Suprapubic skin (tissue), 4 donors: ENCODE measurements at regions not wholly inside any gene's neighbourhood (a gene's known extent, or its start where the extent isn't known, plus 50 kb on each side); places are given as distances from the start of the nearest gene placed in this dataset.
"Not testable (repeated sequence)": the region's sequence is repeated elsewhere in the genome, so short reads cannot be mapped to it uniquely, and the experiment has no call there.

Experiments
- CTCF ChIP-seq, 2 donors: fragments of 200-600 bp in 1 of 2; fragments of 450-650 bp in 1 of 2; sonication (generic) in 1 of 2; IDR thresholded peaks; one replicate each; pipeline ENCODE4 v1.5.1; 2016 to 2019; ENCODE audit warnings: antibody characterized with exemption in 2 of 2, mild to moderate bottlenecking in 1 of 2, moderate library complexity in 1 of 2
- POLR2A ChIP-seq, 2 donors: fragments of 450-650 bp; IDR thresholded peaks; one replicate each; pipeline ENCODE4 v1.6.1; 2017; ENCODE audit warnings: antibody characterized with exemption in 2 of 2, mild to moderate bottlenecking in 2 of 2, moderate library complexity in 2 of 2
- POLR2AphosphoS5 ChIP-seq, 3 donors: sonication (generic); formaldehyde crosslinking; IDR thresholded peaks; one replicate each; pipeline ENCODE4 v1.6.1; 2017; ENCODE audit warnings: antibody characterized with exemption in 3 of 3

- not testable (repeated sequence) for TF ChIP-seq POLR2A, POLR2AphosphoS5, CTCF (IDR thresholded peaks at IDR 0.05)
Observed at GRCh38 chr2:128598260-128598659, 279.6 kb upstream of the HS6ST1 start.
